Keratinocyte (primary cell): ENCODE measurements at regions not wholly inside any gene's neighbourhood (a gene's known extent, or its start where the extent isn't known, plus 50 kb on each side); places are given as distances from the start of the nearest gene placed in this dataset.

ENCODE experiments used
- DNase-seq: peaks from one replicate; pipeline ENCODE4 v3.0.0-alpha.2; 2011; ENCODE audit warnings: low read depth, missing footprints, low spot score
- FAIRE-seq: peaks from 2 replicates; lab custom pipeline; 2011; peaks lifted over from hg19 to GRCh38; lab: Jason Lieb, UNC
- H2AFZ ChIP-seq: 2 replicates; pipeline ENCODE4 v1.6.0; 2012; ENCODE audit warnings: low read length, control low read depth, inconsistent platforms; ENCODE audit not compliant: control insufficient read depth
- H3K27ac ChIP-seq: 2 replicates; pipeline ENCODE4 v1.5.1; 2011; ENCODE audit warnings: low read length; ENCODE audit not compliant: control insufficient read depth, insufficient read depth
- H3K27me3 ChIP-seq: 3 replicates; pipeline ENCODE4 v1.6.0; 2011; ENCODE audit warnings: low read length; ENCODE audit not compliant: control insufficient read depth, insufficient read depth; ENCODE audit errors: extremely low read depth
- H3K36me3 ChIP-seq, 2 experiments: 2 replicates in 1 of 2; 3 replicates in 1 of 2; pipeline ENCODE4 v1.5.1; 2011; ENCODE audit warnings: low read length in 2 of 2, mild to moderate bottlenecking in 1 of 2; ENCODE audit not compliant: control insufficient read depth in 2 of 2, insufficient read depth in 2 of 2; ENCODE audit errors: extremely low read depth in 1 of 2
- H3K4me1 ChIP-seq: 3 replicates; pipeline ENCODE4 v1.5.1; 2011; ENCODE audit warnings: low read length; ENCODE audit not compliant: control insufficient read depth, insufficient read depth; ENCODE audit errors: extremely low read depth
- H3K4me2 ChIP-seq: 3 replicates; pipeline ENCODE4 v1.6.0; 2011; ENCODE audit warnings: low read depth, low read length; ENCODE audit not compliant: control insufficient read depth, insufficient read depth; ENCODE audit errors: extremely low read depth
- H3K4me3 ChIP-seq, 3 experiments: fragments of 200-600 bp in 1 of 3; sonication (generic) in 1 of 3; 2 replicates in 2 of 3; 3 replicates in 1 of 3; pipeline ENCODE4 v1.5.1; 2011 to 2016; ENCODE audit warnings: low read length in 3 of 3, mild to moderate bottlenecking in 3 of 3, control low read depth in 2 of 3, inconsistent platforms in 1 of 3, low read depth in 1 of 3, mixed read lengths in 1 of 3, mixed run types in 1 of 3, moderate library complexity in 1 of 3; ENCODE audit not compliant: control insufficient read depth in 2 of 3, insufficient read depth in 2 of 3; ENCODE audit errors: extremely low read depth in 1 of 3
- H3K79me2 ChIP-seq: 2 replicates; pipeline ENCODE4 v1.6.0; 2012; ENCODE audit warnings: low read length; ENCODE audit not compliant: control insufficient read depth, insufficient read depth
- H3K9ac ChIP-seq: 3 replicates; pipeline ENCODE4 v1.6.0; 2011; ENCODE audit warnings: low read length; ENCODE audit not compliant: control insufficient read depth, insufficient read depth; ENCODE audit errors: extremely low read depth
- H3K9me1 ChIP-seq: 3 replicates; pipeline ENCODE4 v1.6.0; 2011; ENCODE audit warnings: low read length; ENCODE audit not compliant: control insufficient read depth, insufficient read depth; ENCODE audit errors: extremely low read depth
- H3K9me3 ChIP-seq: 2 replicates; pipeline ENCODE4 v1.5.1; 2012; ENCODE audit warnings: low read depth, low read length; ENCODE audit not compliant: control insufficient read depth
- H4K20me1 ChIP-seq: 3 replicates; pipeline ENCODE4 v1.6.0; 2011; ENCODE audit warnings: low read length; ENCODE audit not compliant: control insufficient read depth, insufficient read depth; ENCODE audit errors: extremely low read depth
- CTCF ChIP-seq, 3 experiments: IDR thresholded peaks in 1 of 3; conservative IDR thresholded peaks in 1 of 3; optimal IDR thresholded peaks in 1 of 3; 2 replicates in 2 of 3; 3 replicates in 1 of 3; pipeline versions ENCODE3 to v1.5.1; 2011; ENCODE audit warnings: low read length in 3 of 3, mild to moderate bottlenecking in 3 of 3, moderate library complexity in 2 of 3, control low read depth in 1 of 3, inconsistent platforms in 1 of 3; ENCODE audit not compliant: insufficient read depth in 2 of 3; ENCODE audit errors: extremely low read depth in 1 of 3
- EZH2 ChIP-seq: IDR thresholded peaks from one replicate; pipeline ENCODE4 v1.6.1; 2012; ENCODE audit warnings: inconsistent platforms, mild to moderate bottlenecking, low read length, moderate library complexity
- dilution Hi-C: fragments of 300-500 bp; cut with MboI; formaldehyde crosslinking; loops from one replicate; pipeline ENCODE4 v1.7.0; 2020; ENCODE audit warnings: low sequenced_read_pairs; ENCODE audit not compliant: extremely low pct_ligation_motif_present

DNA sequence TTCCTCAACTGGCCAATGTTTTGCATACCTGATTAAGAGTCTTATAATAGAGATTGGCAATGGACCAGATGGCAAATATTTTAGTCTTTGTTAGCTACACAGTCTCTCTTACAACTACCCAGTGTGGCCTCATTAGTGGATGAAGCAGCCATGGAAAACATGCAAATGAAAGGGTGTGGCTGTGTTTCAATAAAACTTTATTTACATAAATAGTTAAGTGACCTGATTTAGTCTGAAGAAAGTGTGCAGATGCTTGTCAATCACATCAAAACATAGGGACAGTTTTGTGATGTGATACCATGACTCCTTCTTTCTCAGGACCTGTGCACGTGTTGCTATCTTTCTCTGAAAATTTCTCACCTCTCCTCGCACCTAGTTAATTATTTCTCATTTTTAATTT lies 309.8 kb upstream of the GRM7 start:
- no peak overlapping the region for H3K4me2 ChIP-seq
- H3K9me1 ChIP-seq: no peaks in the 10 kb centered on the region
- dilution Hi-C loops: no loop called here
- no peak overlapping the region for H3K27ac ChIP-seq
- H2AFZ ChIP-seq: no peak overlapping the region
- no peak overlapping the region for H3K4me3 ChIP-seq
- no peak overlapping the region for H3K9ac ChIP-seq
- H3K36me3 ChIP-seq: no peaks in the 10 kb centered on the region
- peaks cover 2% of the 10 kb centered on the region for H3K9me3 ChIP-seq
- TF ChIP-seq CTCF (optimal IDR thresholded peaks at IDR 0.05 in 1 of 3, IDR thresholded peaks at IDR 0.05 in 1 of 3, conservative IDR thresholded peaks at IDR 0.05 in 1 of 3; ENCODE audit: extremely low read depth in 1 of 3, insufficient read depth in 2 of 3, low read length in 3 of 3) (no peak), EZH2 (no peak)
- H3K79me2 ChIP-seq: no peaks in the 10 kb centered on the region
- no peak for DNase-seq
- no peak for FAIRE-seq
- no peaks in the 10 kb centered on the region for H3K4me1 ChIP-seq
- H3K27me3 ChIP-seq: no peaks in the 10 kb centered on the region
- no peaks in the 10 kb centered on the region for H4K20me1 ChIP-seq

GRCh38 chr3:6560259-6560658 lies 300.7 kb upstream of the GRM7 start:
- Histone ChIP-seq H3K9me3 (no peaks in the 10 kb centered on the region), H3K36me3 (no peaks in the 10 kb centered on the region), H3K79me2 (no peaks in the 10 kb centered on the region), H3K9me1 (no peaks in the 10 kb centered on the region), H4K20me1 (no peaks in the 10 kb centered on the region), H3K4me1 (no peaks in the 10 kb centered on the region), H3K27ac (no peak overlapping the region), H3K27me3 (no peaks in the 10 kb centered on the region), H2AFZ (no peak overlapping the region), H3K9ac (no peak overlapping the region), H3K4me2 (no peak overlapping the region), H3K4me3 (no peak overlapping the region)
- no peak for DNase-seq
- dilution Hi-C loops: no loop called here
- FAIRE-seq: no peak
- TF ChIP-seq CTCF (optimal IDR thresholded peaks at IDR 0.05 in 1 of 3, IDR thresholded peaks at IDR 0.05 in 1 of 3, conservative IDR thresholded peaks at IDR 0.05 in 1 of 3; ENCODE audit: extremely low read depth in 1 of 3, insufficient read depth in 2 of 3, low read length in 3 of 3) (no peak), EZH2 (no peak)
